Naive thymus-derived CD4-positive, alpha-beta T cell (primary cell): ENCODE measurements at regions not wholly inside any gene's neighbourhood (a gene's known extent, or its start where the extent isn't known, plus 50 kb on each side); places are given as distances from the start of the nearest gene placed in this dataset.

Experiments
- ATAC-seq: fragments of 150-1000 bp; cut with Tn5 transposase; 2 replicates; pipeline ENCODE4 v1.10.0; 2021; ENCODE audit warnings: mild to moderate bottlenecking, moderate library complexity
- CTCF ChIA-PET: fragments of 350-600 bp; sonication (Branson Sonifier 250); formaldehyde crosslinking; loops from one replicate; lab custom pipeline; 2021; ENCODE audit warnings: antibody characterized with exemption; lab: Charles Lee
- POLR2A ChIA-PET: fragments of 350-600 bp; sonication (Branson Sonifier 250); formaldehyde crosslinking; loops from one replicate; lab custom pipeline; 2021; ENCODE audit warnings: antibody characterized with exemption, inconsistent platforms; lab: Charles Lee
- DNase-seq, 9 donors: peaks; one replicate each; pipeline versions ENCODE4 v3.0.0 to v3.0.0-alpha.2; 2020 to 2022; ENCODE audit warnings: mixed read lengths in 1 of 9
- H3K27ac ChIP-seq: one replicate; pipeline ENCODE4 v1.7.0; 2013; ENCODE audit warnings: mild to moderate bottlenecking, low read depth, low read length, moderate library complexity
- H3K27me3 ChIP-seq, 2 donors: one replicate each; pipeline ENCODE4 v1.7.0; 2013; ENCODE audit warnings: low read length in 2 of 2, mild to moderate bottlenecking in 2 of 2, moderate library complexity in 2 of 2; ENCODE audit not compliant: control insufficient read depth in 2 of 2, insufficient read depth in 2 of 2
- H3K36me3 ChIP-seq, 3 experiments: 1 replicate in 2 of 3; 2 replicates in 1 of 3; pipeline ENCODE4 v1.7.0; 2013; ENCODE audit warnings: low read length in 3 of 3, mild to moderate bottlenecking in 3 of 3, moderate library complexity in 1 of 3; ENCODE audit not compliant: insufficient read depth in 3 of 3, control insufficient read depth in 2 of 3
- H3K4me1 ChIP-seq, 2 donors: one replicate each; pipeline ENCODE4 v1.7.0; 2013; ENCODE audit warnings: low read length in 2 of 2, mild to moderate bottlenecking in 2 of 2, moderate library complexity in 1 of 2; ENCODE audit not compliant: control insufficient read depth in 2 of 2, insufficient read depth in 2 of 2
- H3K4me3 ChIP-seq: 2 replicates; pipeline ENCODE4 v1.7.0; 2013; ENCODE audit warnings: mild to moderate bottlenecking, low read length
- H3K9me3 ChIP-seq, 3 experiments: 1 replicate in 2 of 3; 2 replicates in 1 of 3; pipeline ENCODE4 v1.7.0; 2013; ENCODE audit warnings: low read length in 3 of 3; ENCODE audit not compliant: control insufficient read depth in 2 of 3
- H3K27ac Mint-ChIP-seq, 9 donors: one replicate each; pipeline ENCODE4 v1.8.0; 2020 to 2022; ENCODE audit warnings: mixed read lengths in 9 of 9, mild to moderate bottlenecking in 8 of 9, moderate library complexity in 5 of 9, inconsistent platforms in 2 of 9
- H3K27me3 Mint-ChIP-seq, 5 donors: one replicate each; pipeline ENCODE4 v1.8.0; 2021 to 2022; ENCODE audit warnings: mixed read lengths in 5 of 5, mild to moderate bottlenecking in 1 of 5
- H3K36me3 Mint-ChIP-seq, 5 donors: one replicate each; pipeline ENCODE4 v1.8.0; 2020 to 2022; ENCODE audit warnings: mixed read lengths in 5 of 5, mild to moderate bottlenecking in 3 of 5, inconsistent platforms in 1 of 5
- H3K4me1 Mint-ChIP-seq, 7 donors: one replicate each; pipeline ENCODE4 v1.8.0; 2020 to 2022; ENCODE audit warnings: mixed read lengths in 7 of 7, mild to moderate bottlenecking in 3 of 7, inconsistent platforms in 1 of 7
- H3K4me3 Mint-ChIP-seq, 10 donors: one replicate each; pipeline ENCODE4 v1.8.0; 2020 to 2022; ENCODE audit warnings: mild to moderate bottlenecking in 10 of 10, mixed read lengths in 10 of 10, moderate library complexity in 6 of 10, inconsistent platforms in 2 of 10
- H3K9me3 Mint-ChIP-seq, 11 donors: one replicate each; pipeline ENCODE4 v1.8.0; 2020 to 2022; ENCODE audit warnings: mixed read lengths in 11 of 11, mild to moderate bottlenecking in 4 of 11, inconsistent platforms in 1 of 11, moderate library complexity in 1 of 11
- intact Hi-C, 2 donors: fragments of 100-400 bp; cut with micrococcal nuclease; formaldehyde crosslinking; loops; one replicate each; pipeline ENCODE4 v1.15.1; 2023

GRCh38 chr22:48106715-48107259, 1344.3 kb downstream of the TBC1D22A start:
- no peak overlapping the region for H3K4me3 Mint-ChIP-seq

DNA sequence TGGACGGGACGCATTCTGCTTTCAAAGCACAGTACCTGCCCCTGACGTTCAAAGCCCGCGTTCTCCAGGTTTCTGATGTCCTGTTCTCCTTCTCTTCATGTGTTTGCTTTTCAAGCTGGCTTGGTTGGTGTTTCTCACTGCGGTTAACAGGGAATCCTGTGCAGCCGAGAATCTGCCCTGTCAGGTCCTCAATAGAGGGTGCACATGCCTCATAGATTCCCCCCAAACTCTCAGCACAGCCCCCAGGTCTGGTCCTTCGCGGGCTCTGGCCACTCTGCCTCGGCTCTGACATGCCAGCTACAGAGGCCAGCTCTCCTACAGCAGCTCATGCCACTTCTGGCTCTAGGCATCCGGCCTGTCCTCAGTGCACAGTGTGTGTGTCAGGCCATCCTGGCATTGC, 1343.8 kb downstream of the TBC1D22A start:
- H3K36me3 ChIP-seq, result no peaks in the 10 kb centered on the region
- DNase-seq, result no peak
- ATAC-seq, result no peak
- H3K4me3 ChIP-seq, result no peak overlapping the region
- Mint-ChIP-seq H3K4me1 (peaks cover 0 to 8% (median 2%) of the 10 kb centered on the region in 7 donors), H3K27ac (no peak overlapping the region), H3K27me3 (peaks cover 0 to 36% (median 23%) of the 10 kb centered on the region in 5 donors), H3K9me3 (peaks cover 0 to 17% (median 6%) of the 10 kb centered on the region in 11 donors), H3K4me3 (no peak overlapping the region), H3K36me3 (peaks cover 0 to 2% (median 0%) of the 10 kb centered on the region in 5 donors)
- peaks cover 0 to 3% (median 0%) of the 10 kb centered on the region in 3 experiments for H3K9me3 ChIP-seq
- no peaks in the 10 kb centered on the region for H3K27me3 ChIP-seq
- CTCF ChIA-PET, result interaction anchor here (0.6 kb wide), 1 partner anchor 67 kb away, joined by 4 read pairs; no protein-coding TSS in a partner anchor
- intact Hi-C loops, result no loop called here
- POLR2A ChIA-PET, result no interaction called here
- H3K4me1 ChIP-seq, result no peaks in the 10 kb centered on the region
- H3K27ac ChIP-seq, result no peak overlapping the region

More at GRCh38 chr22:48106715-48107259, 1344.3 kb downstream of the TBC1D22A start:
- no peaks in the 10 kb centered on the region for H3K27me3 ChIP-seq
- Mint-ChIP-seq H3K27me3 (peaks cover 0 to 36% (median 23%) of the 10 kb centered on the region in 5 donors), H3K9me3 (peaks cover 0 to 17% (median 6%) of the 10 kb centered on the region in 11 donors), H3K36me3 (peaks cover 0 to 2% (median 0%) of the 10 kb centered on the region in 5 donors), H3K4me1 (peaks cover 0 to 5% (median 0%) of the 10 kb centered on the region in 7 donors), H3K27ac (no peak overlapping the region)
- no peak overlapping the region for H3K27ac ChIP-seq
- H3K4me1 ChIP-seq, result no peaks in the 10 kb centered on the region
- POLR2A ChIA-PET, result no interaction called here
- no peak overlapping the region for H3K4me3 ChIP-seq
- H3K9me3 ChIP-seq, result peaks cover 0 to 3% (median 0%) of the 10 kb centered on the region in 3 experiments
- H3K36me3 ChIP-seq, result no peaks in the 10 kb centered on the region
- DNase-seq (no peak), ATAC-seq (no peak)
- intact Hi-C loops, result no loop called here
- CTCF ChIA-PET, result no interaction called here

DNA sequence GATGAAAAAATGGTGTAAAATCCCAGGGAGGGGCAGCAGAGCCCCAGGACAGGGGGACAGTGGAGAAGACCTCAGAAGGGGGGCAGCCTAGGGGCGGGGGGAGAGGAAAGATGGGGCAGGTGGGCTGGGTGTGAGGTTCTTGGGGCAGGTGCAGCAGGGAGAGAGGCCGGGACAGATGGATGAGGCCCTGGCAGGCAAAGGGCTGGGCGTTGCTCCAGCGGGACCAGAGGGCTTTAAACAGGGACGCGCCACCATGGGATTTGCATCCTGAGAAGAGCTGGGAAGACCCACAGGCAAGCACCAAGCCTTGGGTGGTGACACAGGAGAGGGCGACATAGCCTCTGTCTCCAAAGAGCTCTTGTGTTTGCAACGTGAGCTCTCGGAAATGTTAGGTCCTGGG, 1342.8 kb downstream of the TBC1D22A start:
- H3K36me3 ChIP-seq, result no peaks in the 10 kb centered on the region
- Mint-ChIP-seq H3K36me3 (peaks cover 0 to 2% (median 0%) of the 10 kb centered on the region in 5 donors), H3K4me3 (no peak overlapping the region), H3K27me3 (peaks cover 0 to 34% (median 30%) of the 10 kb centered on the region in 5 donors), H3K9me3 (peaks cover 0 to 17% (median 6%) of the 10 kb centered on the region in 11 donors), H3K27ac (peak overlapping the region in 1 of 9 donors; percentile 75), H3K4me1 (peaks cover 3 to 16% (median 8%) of the 10 kb centered on the region in 7 donors)
- ChIA-PET POLR2A (no interaction called here), CTCF (no interaction called here)
- H3K27me3 ChIP-seq, result no peaks in the 10 kb centered on the region
- H3K27ac ChIP-seq, result no peak overlapping the region
- intact Hi-C loops, result no loop called here
- peaks cover 0 to 3% (median 0%) of the 10 kb centered on the region in 3 experiments for H3K9me3 ChIP-seq
- ATAC-seq (no peak), DNase-seq (no peak)
- H3K4me3 ChIP-seq, result no peak overlapping the region
- peaks cover 0 to 3% of the 10 kb centered on the region in 2 donors for H3K4me1 ChIP-seq

DNA sequence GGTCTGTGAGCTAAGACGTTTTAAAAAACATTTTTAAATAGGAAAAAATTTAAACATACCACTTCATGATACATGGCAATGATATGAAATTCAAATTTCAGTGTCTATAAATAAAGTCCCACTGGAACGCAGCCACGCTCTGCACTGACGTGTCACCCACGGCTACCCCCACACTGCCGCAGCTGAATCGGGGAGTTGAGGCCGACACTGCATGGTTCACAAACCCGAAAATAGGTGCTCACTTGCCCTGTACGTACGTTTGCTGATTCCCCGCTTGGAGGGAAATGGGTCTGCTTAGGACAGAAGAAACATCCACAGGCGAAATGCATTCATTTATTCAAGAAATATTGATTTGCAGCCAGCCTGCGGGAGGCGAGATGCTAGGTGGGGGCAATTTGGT, 1342.3 kb downstream of the TBC1D22A start:
- Histone ChIP-seq H3K27ac (no peak overlapping the region), H3K4me1 (peaks cover 0 to 5% of the 10 kb centered on the region in 2 donors), H3K4me3 (no peak overlapping the region), H3K9me3 (peaks cover 0 to 3% (median 0%) of the 10 kb centered on the region in 3 experiments), H3K27me3 (no peaks in the 10 kb centered on the region), H3K36me3 (no peaks in the 10 kb centered on the region)
- peak overlapping the region in 1 of 9 donors; percentile 75 for H3K27ac Mint-ChIP-seq
- DNase-seq (no peak), ATAC-seq (no peak)
- ChIA-PET POLR2A (no interaction called here), CTCF (no interaction called here)
- no peak overlapping the region for H3K4me3 Mint-ChIP-seq
- peaks cover 7 to 20% (median 10%) of the 10 kb centered on the region in 7 donors for H3K4me1 Mint-ChIP-seq
- intact Hi-C loops, result no loop called here
- peaks cover 0 to 13% (median 4%) of the 10 kb centered on the region in 11 donors for H3K9me3 Mint-ChIP-seq
- H3K36me3 Mint-ChIP-seq, result peaks cover 0 to 2% (median 0%) of the 10 kb centered on the region in 5 donors
- peaks cover 0 to 33% (median 29%) of the 10 kb centered on the region in 5 donors for H3K27me3 Mint-ChIP-seq

DNA sequence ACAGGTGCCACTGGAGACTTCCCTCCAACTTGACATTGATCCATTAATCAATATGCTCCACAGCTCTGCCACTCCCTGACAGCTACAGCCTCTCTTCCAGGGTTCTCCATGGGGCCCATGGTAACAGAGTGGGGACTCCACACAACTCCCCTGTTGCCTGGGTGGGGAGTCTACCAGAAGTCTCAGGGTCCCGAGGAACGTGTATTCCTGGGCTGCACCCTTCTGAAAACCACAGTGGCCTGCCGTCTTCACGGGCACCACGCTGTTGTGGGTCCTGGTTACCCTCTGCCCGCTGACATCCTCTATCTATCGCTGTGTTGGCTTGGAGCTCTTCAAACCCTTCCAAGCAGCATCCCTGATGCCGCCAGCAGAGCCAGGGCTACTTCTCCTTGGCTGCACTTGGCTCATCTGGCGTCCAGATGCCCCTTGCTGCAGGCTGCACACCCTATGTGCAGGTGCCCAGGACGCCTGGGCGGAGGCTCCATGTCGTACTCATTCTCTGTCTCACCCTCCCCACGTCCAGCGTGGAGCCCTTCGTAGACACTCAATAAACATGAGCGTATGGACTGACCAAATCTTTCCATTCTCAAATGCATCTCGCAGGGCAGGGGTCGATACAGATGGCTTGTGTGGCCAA, 1341.8 kb downstream of the TBC1D22A start:
- ChIA-PET POLR2A (no interaction called here), CTCF (no interaction called here)
- Histone ChIP-seq H3K4me1 (peaks cover 0 to 11% of the 10 kb centered on the region in 2 donors), H3K36me3 (no peaks in the 10 kb centered on the region), H3K27me3 (no peaks in the 10 kb centered on the region), H3K4me3 (no peak overlapping the region), H3K9me3 (peaks cover 0 to 3% (median 0%) of the 10 kb centered on the region in 3 experiments), H3K27ac (no peak overlapping the region)
- Mint-ChIP-seq H3K4me3 (no peak overlapping the region), H3K27ac (no peak overlapping the region), H3K4me1 (peaks cover 8 to 23% (median 11%) of the 10 kb centered on the region in 7 donors), H3K36me3 (peaks cover 0 to 2% (median 0%) of the 10 kb centered on the region in 5 donors), H3K9me3 (peaks cover 0 to 12% (median 3%) of the 10 kb centered on the region in 11 donors), H3K27me3 (peaks cover 0 to 33% (median 28%) of the 10 kb centered on the region in 5 donors)
- intact Hi-C loops, result no loop called here
- no peak for ATAC-seq
- no peak for DNase-seq

GRCh38 chr22:48103126-48103875, 1340.9 kb downstream of the TBC1D22A start:
- no peak overlapping the region for H3K4me3 ChIP-seq
- no peaks in the 10 kb centered on the region for H3K9me3 ChIP-seq
- no peaks in the 10 kb centered on the region for H3K36me3 ChIP-seq
- H3K4me1 ChIP-seq, result peaks cover 0 to 19% of the 10 kb centered on the region in 2 donors
- ATAC-seq, result no peak
- Mint-ChIP-seq H3K4me3 (no peak overlapping the region), H3K9me3 (peaks cover 0 to 4% (median 1%) of the 10 kb centered on the region in 11 donors), H3K27ac (peak overlapping the region in 1 of 9 donors; percentile 54), H3K27me3 (peaks cover 0 to 33% (median 23%) of the 10 kb centered on the region in 5 donors), H3K36me3 (no peaks in the 10 kb centered on the region), H3K4me1 (peaks cover 11 to 29% (median 16%) of the 10 kb centered on the region in 7 donors)
- no peak overlapping the region for H3K27ac ChIP-seq
- DNase-seq, result no peak
- no peaks in the 10 kb centered on the region for H3K27me3 ChIP-seq
- intact Hi-C loops, result no loop called here
- POLR2A ChIA-PET, result no interaction called here
- CTCF ChIA-PET, result interaction anchor here (0.6 kb wide), 1 partner anchor 175 kb away, joined by 3 read pairs; no protein-coding TSS in a partner anchor
